ENCODE measurements at regions not wholly inside any gene's neighbourhood (a gene's known extent, or its start where the extent isn't known, plus 50 kb on each side); places are given as distances from the start of the nearest gene placed in this dataset.

GRCh38 chr2:163877316-163877715 lies 141.5 kb upstream of the FIGN start:
- DNase-seq (ENCODE audit: extremely low read depth, low read depth, low spot score), result no peak

- DNase-seq (ENCODE audit: extremely low read depth, low read depth, low spot score), result no peak
These were observed 127.3 kb upstream of the FIGN start for GRCh38 chr2:163863073-163863472.

- DNase-seq (ENCODE audit: extremely low read depth, low read depth, low spot score), result no peak
These were observed 124.1 kb upstream of the FIGN start for GRCh38 chr2:163859951-163860350.

GRCh38 chr2:163856941-163857340 lies 121.1 kb upstream of the FIGN start:
- DNase-seq (ENCODE audit: extremely low read depth, low read depth, low spot score), result no peak

- DNase-seq (ENCODE audit: extremely low read depth, low read depth, low spot score), result no peak
These were observed 116.8 kb upstream of the FIGN start for GRCh38 chr2:163852616-163853015.

GRCh38 chr2:163849756-163850435 lies 114.1 kb upstream of the FIGN start:
- no peak for DNase-seq (ENCODE audit: extremely low read depth, low read depth, low spot score)

GRCh38 chr2:163838890-163839289 lies 103.1 kb upstream of the FIGN start:
- no peak for DNase-seq (ENCODE audit: extremely low read depth, low read depth, low spot score)

GRCh38 chr2:163836167-163836566 lies 100.4 kb upstream of the FIGN start:
- no peak for DNase-seq (ENCODE audit: extremely low read depth, low read depth, low spot score)

GRCh38 chr2:163834841-163835240 lies 99.0 kb upstream of the FIGN start:
- no peak for DNase-seq (ENCODE audit: extremely low read depth, low read depth, low spot score)

- no peak for DNase-seq (ENCODE audit: extremely low read depth, low read depth, low spot score)
These were observed 98.4 kb upstream of the FIGN start for GRCh38 chr2:163834221-163834620.

- DNase-seq (ENCODE audit: extremely low read depth, low read depth, low spot score), result no peak
These were observed 93.0 kb upstream of the FIGN start for GRCh38 chr2:163828771-163829170.

GRCh38 chr2:163822033-163822432 lies 86.2 kb upstream of the FIGN start:
- no peak for DNase-seq (ENCODE audit: extremely low read depth, low read depth, low spot score)

GRCh38 chr2:163812926-163813520 lies 77.2 kb upstream of the FIGN start:
- no peak for DNase-seq (ENCODE audit: extremely low read depth, low read depth, low spot score)

- no peak for DNase-seq (ENCODE audit: extremely low read depth, low read depth, low spot score)
These were observed 72.6 kb upstream of the FIGN start for GRCh38 chr2:163808406-163808805.

GRCh38 chr2:163802284-163802683 lies 66.5 kb upstream of the FIGN start:
- no peak for DNase-seq (ENCODE audit: extremely low read depth, low read depth, low spot score)

GRCh38 chr2:163801486-163801885 lies 65.7 kb upstream of the FIGN start:
- DNase-seq (ENCODE audit: extremely low read depth, low read depth, low spot score), result no peak

GRCh38 chr2:163800951-163801381 lies 65.2 kb upstream of the FIGN start:
- DNase-seq (ENCODE audit: extremely low read depth, low read depth, low spot score), result no peak

- no peak for DNase-seq (ENCODE audit: extremely low read depth, low read depth, low spot score)
These were observed 64.0 kb upstream of the FIGN start for GRCh38 chr2:163799807-163800206.

- no peak for DNase-seq (ENCODE audit: extremely low read depth, low read depth, low spot score)
These were observed 58.8 kb upstream of the FIGN start for GRCh38 chr2:163794635-163795034.
